GM19025 (cell line): ENCODE measurements at regions not wholly inside any gene's neighbourhood (a gene's known extent, or its start where the extent isn't known, plus 50 kb on each side); places are given as distances from the start of the nearest gene placed in this dataset.

Experiments used
- ATAC-seq: cut with Tn5 transposase; IDR thresholded peaks from one replicate; pipeline ENCODE4 v1.9.1; 2021; ENCODE audit warnings: mild to moderate bottlenecking, low read depth, moderate library complexity; ENCODE audit not compliant: unreplicated experiment

GRCh38 chr4:173793937-173794510 is 264.0 kb upstream of the HAND2 start:
- ATAC-seq, result no peak

DNA sequence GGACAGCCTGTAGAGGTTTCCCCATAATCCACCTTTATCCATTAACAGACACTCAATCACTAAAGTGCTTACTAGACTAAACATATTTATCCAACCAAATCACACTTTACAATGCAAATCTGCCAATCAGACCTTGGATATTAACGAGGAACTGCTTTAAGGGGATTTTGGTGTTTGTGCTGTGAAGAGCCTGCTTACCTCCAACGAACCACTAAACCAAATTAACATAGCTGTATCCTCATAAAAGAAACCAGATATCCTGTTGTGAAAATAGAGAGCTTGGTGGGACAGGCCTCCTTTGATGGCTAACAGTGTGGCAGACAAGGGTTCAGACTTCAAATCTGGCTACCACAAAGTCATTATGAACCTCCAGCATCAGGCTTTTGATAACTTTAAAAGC is 252.6 kb upstream of the HAND2 start:
- ATAC-seq, result no peak

GRCh38 chr4:173777921-173778320 is 247.9 kb upstream of the HAND2 start:
- no peak for ATAC-seq

GRCh38 chr4:173777421-173777820 is 247.4 kb upstream of the HAND2 start:
- ATAC-seq, result no peak

- no peak for ATAC-seq
These were observed 239.5 kb upstream of the HAND2 start for GRCh38 chr4:173769568-173769967.

- ATAC-seq, result no peak
These were observed 237.6 kb upstream of the HAND2 start for GRCh38 chr4:173767650-173768049.

- no peak for ATAC-seq
These were observed 236.2 kb upstream of the HAND2 start for GRCh38 chr4:173766171-173766600.

DNA sequence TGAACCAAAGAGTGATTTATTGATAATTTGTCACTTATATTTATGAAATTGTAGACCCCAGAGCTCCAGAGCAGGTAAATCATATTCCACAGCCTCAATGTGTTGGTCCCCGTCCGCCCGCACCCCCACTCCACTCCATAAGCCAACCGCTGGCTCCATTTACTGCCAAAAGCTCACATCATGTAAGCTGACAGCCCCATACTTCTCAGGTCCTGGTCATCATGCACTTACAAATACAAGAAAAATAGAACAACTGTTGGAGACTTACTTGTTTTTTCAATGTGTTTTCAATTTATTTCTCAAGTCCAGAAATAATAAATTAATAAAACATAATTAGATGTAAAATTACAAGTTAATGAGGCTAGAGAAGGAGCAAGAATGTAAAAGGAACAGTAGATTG is 235.7 kb upstream of the HAND2 start:
- ATAC-seq, result no peak

DNA sequence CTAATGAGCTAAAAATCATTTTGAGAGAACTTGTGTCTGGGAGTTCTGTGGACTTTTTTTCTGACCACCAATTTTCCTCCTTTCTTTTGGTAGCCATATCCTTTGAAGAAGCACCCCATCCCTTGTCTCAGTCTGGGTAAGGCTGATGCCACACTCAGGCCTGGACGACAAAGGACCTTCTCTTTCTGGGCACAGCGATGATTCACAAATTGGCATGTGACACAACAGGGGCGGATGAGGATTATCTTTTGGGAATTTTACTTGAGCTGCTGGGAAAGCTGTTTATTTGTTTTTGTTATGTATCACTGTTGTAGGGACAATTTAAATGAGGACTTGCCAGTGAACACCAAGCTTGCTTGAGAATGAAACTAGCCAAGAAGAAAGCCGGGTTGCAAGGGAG is 233.4 kb upstream of the HAND2 start:
- ATAC-seq, result no peak

GRCh38 chr4:173761938-173762337 is 231.9 kb upstream of the HAND2 start:
- ATAC-seq, result no peak

DNA sequence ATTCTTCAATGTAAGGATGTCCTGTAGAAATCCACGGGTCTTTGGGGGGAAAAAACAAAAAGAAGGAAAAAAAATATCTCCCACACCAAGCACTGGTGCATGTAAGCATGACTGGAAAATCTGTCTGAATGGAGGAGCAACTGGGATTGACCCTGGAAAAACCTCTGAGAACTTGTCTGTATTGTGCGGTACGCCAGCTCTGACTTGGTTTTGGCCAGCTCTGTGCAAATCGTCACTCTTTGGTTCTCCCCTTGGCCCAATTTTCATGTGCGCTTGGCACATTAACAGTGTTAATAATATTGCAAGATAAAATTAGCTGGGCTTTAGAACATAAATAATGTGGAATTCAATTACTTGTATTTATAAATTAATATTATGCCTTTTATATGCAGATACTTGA is 231.2 kb upstream of the HAND2 start:
- no peak for ATAC-seq

DNA sequence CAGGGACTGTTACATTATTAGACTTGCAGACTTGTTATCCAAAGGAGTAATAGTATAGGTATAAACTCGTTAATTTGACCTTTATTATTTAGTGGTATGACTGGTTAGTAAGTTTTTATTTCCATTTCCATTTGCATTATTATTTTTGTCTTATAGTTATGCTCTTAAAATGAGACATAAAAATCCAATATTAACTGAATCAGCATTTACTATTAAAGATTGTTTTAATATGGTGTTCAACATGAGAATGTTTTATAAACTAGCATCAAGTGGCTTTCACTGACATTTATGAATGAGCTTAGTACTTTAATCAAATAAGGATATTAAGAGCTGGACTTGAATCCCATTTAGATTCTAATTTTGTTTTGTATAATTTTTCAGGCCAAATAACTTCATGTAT is 228.1 kb upstream of the HAND2 start:
- no peak for ATAC-seq

DNA sequence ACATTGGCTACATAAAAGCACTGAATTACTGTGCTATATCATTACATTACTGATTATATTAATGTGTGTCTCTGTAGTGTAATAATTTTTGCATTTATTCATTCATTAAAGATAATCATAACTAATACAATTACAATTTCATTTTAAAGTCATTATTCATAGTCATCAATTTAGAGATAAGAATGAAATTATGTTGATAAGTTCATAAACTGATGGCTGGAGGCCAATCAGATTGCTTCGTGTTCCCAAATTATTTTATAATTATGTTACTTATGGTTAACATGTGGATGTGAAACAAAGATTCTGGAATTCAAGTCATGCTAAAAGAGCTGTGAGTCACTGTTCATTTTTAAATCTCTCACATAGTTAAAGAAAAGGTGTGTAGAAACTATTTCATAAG is 223.4 kb upstream of the HAND2 start:
- no peak for ATAC-seq

DNA sequence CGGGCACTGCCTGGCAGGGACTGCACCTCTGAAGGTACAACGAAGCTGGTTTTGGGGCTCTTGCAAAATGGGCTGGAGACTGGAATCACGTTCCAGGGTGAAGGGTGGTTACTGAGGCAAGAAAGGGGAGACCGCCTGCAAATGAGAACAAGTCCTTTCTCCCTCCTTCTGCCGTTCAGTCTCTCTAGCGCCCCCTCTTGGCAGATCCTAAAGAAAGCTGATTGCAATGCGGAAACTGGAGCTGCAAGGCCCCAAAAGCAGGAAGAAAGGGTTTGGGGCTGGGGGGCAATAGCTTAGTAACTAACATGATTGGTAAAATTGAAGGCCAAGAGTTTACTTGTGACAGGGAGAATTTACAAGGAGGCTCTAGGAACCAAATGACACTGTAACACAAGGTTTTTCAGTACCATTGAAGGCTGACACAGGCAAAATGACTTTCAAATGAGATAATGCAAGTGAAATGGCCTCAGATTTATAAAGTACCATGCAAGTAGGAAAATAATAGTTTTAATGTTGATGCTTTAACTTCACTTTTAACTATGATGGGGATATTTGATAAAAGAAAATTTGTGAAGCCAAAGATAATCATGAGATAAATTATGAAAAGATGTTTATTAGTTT is 222.7 kb upstream of the HAND2 start:
- no peak for ATAC-seq

- ATAC-seq, result no peak
These were observed 218.3 kb upstream of the HAND2 start for GRCh38 chr4:173748353-173748752.

DNA sequence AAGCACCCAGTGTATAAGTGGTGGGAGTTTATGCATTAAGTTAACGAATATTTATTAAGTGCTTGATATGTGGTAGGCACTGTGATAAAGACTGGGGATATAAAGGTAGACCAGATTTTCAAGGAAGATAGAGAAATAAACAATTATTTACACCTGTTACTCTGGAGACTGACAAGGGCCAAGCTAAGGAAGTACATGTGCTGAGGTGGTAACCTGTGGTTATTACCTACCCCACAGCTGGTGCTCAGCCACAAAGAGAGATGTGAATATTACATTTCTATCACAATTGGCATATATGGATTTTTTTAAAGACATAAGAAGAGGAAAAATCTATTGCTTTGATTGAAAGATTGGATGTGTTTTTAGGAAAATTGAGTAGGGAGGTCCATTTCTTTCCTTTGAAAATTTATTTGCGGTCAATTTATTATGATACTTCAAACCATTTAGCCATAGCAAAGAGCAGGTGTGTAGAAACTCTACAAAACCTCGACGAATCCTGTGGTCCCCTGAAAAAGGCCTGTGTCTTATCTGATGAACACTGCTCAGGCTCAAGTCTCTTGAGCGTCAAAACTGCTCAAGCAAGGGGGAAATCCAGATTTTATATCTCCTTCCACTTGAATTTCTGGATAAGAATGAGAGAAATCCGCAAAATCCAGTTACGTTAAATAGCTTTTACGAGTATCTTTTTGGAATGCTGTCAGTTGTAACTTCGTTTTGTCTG is 217.7 kb upstream of the HAND2 start:
- ATAC-seq, result no peak

GRCh38 chr4:173746424-173746823 is 216.4 kb upstream of the HAND2 start:
- no peak for ATAC-seq

DNA sequence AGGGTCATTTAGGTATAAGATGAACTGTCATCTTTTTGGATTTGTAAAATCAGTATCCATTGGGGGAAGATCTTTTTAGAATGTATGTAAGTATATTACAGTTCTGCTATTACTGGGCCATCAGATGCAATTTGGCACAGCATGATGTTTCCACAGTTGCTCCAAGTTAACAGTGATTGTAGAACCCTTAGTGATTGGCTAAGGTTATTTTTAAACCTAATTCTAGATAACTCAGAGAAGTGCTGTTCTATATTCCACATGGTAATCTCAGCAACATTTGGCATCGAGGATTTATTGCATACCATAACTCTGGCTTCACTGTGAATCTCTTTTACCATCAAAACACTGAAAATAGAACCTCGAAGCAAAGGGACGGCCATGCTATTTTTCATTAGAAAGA is 215.7 kb upstream of the HAND2 start:
- no peak for ATAC-seq

- ATAC-seq, result no peak
These were observed 206.8 kb upstream of the HAND2 start for GRCh38 chr4:173736840-173737239.

GRCh38 chr4:173735585-173735984 is 205.6 kb upstream of the HAND2 start:
- ATAC-seq, result no peak

GRCh38 chr4:173735049-173735448 is 205.0 kb upstream of the HAND2 start:
- no peak for ATAC-seq

DNA sequence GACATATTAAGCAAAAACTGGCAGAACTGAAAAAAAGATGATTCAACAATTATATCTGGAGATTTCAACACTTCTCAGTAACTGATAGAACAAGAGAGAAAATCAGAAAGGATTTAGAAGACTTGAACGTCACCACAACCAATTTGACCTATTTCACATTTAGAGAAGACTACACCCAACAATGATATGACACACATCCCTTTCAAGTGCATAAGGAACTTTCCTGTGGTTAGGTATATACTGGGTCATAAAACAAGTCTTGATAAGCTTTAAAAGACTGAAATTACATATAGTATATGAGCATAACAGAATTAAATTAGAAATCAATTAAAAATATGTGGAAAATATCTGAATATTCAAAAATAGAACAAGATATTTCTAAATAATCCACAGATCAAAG is 201.2 kb upstream of the HAND2 start:
- ATAC-seq, result no peak
